ENCODE measurements at regions not wholly inside any gene's neighbourhood (a gene's known extent, or its start where the extent isn't known, plus 50 kb on each side); places are given as distances from the start of the nearest gene placed in this dataset.

GRCh38 chr5:68464424-68464823 lies 248.9 kb downstream of the PIK3R1 start:
- TF ChIP-seq, protein P1, sequence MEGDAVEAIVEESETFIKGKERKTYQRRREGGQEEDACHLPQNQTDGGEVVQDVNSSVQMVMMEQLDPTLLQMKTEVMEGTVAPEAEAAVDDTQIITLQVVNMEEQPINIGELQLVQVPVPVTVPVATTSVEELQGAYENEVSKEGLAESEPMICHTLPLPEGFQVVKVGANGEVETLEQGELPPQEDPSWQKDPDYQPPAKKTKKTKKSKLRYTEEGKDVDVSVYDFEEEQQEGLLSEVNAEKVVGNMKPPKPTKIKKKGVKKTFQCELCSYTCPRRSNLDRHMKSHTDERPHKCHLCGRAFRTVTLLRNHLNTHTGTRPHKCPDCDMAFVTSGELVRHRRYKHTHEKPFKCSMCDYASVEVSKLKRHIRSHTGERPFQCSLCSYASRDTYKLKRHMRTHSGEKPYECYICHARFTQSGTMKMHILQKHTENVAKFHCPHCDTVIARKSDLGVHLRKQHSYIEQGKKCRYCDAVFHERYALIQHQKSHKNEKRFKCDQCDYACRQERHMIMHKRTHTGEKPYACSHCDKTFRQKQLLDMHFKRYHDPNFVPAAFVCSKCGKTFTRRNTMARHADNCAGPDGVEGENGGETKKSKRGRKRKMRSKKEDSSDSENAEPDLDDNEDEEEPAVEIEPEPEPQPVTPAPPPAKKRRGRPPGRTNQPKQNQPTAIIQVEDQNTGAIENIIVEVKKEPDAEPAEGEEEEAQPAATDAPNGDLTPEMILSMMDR (IDR thresholded peaks at IDR 0.05), result no peak
- TF ChIP-seq POLR2AphosphoS5 (IDR thresholded peaks at IDR 0.05) (no peak), POLR2A (IDR thresholded peaks at IDR 0.05; ENCODE audit: low read depth) (no peak)
